ENCODE measurements at regions not wholly inside any gene's neighbourhood (a gene's known extent, or its start where the extent isn't known, plus 50 kb on each side); places are given as distances from the start of the nearest gene placed in this dataset.

DNA sequence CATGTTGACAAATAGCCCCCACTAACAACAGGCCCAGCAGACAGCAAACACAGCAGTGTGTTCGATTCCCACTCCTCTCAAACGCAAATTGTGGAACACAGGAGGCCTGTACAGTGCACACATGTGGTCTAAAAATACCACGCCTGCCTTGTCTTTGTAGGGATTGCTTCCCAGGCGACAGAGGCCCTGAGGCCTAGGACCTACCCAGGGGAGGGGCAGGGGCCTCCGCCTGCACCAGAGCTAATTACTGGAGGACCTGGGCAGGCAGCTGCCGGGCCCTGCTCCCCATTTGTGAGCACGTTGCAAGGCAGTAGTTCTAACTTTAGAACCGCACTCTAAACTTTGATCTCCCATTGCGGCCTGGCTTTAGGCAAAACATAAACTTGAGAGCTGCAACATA is 316.0 kb downstream of the TXNL1 start:
- no peaks in the 10 kb centered on the region for H3K36me3 Mint-ChIP-seq
- no peaks in the 10 kb centered on the region for H3K9me3 Mint-ChIP-seq
- DNase-seq (no peak), ATAC-seq (replicated peaks) (no peak)
- H3K27ac Mint-ChIP-seq = no peak overlapping the region
- peaks cover 42 to 64% of the 10 kb centered on the region in 2 donors for H3K4me1 Mint-ChIP-seq
- H3K4me3 Mint-ChIP-seq = no peak overlapping the region
- H3K27me3 Mint-ChIP-seq = no peaks in the 10 kb centered on the region

DNA sequence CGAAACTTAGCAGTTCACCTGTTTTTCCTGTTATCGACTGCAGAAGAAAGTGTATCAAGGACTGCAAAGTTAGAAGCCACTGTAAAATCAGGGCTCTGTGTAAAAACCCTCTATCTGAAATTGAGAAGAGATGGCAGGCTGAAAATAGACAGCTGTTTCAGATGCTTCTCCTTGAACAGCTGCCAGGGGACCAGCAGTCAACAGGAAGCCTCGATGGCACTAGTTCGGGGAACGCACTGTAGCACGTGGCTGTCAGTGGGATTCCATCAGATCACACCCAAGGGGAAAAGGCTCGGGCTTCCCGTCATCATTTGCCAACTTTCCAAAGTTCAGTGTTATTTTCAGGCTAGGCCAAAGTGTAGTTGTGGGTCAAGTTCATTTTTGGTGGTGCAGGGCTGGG is 316.9 kb downstream of the TXNL1 start:
- no peak for DNase-seq
- Mint-ChIP-seq H3K36me3 (no peaks in the 10 kb centered on the region), H3K4me3 (no peak overlapping the region), H3K27me3 (no peaks in the 10 kb centered on the region), H3K4me1 (peaks cover 43 to 66% of the 10 kb centered on the region in 2 donors), H3K9me3 (no peaks in the 10 kb centered on the region), H3K27ac (peak overlapping the region; percentile 43)
- peak; percentile 22 to 27 for ATAC-seq (replicated peaks)

DNA sequence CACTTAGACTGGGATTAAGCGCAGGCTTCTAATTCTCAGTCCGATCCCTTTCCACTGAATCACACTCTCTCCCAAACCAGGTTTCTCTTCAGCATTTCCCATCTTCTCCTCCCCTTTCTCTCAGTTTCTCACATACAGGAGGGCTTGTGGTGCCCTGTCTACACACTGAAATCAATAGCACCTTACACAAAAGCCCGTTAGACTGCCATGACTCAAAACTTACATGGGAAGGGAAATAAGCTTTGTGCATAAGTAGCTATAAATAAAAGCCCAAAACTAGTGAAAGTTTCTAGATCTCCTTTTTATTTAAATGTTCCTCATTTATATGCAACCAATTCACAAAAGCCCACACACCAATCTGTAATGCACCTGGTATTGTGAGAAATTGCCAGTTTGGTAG is 318.4 kb downstream of the TXNL1 start:
- H3K4me1 Mint-ChIP-seq = peaks cover 43 to 70% of the 10 kb centered on the region in 2 donors

DNA sequence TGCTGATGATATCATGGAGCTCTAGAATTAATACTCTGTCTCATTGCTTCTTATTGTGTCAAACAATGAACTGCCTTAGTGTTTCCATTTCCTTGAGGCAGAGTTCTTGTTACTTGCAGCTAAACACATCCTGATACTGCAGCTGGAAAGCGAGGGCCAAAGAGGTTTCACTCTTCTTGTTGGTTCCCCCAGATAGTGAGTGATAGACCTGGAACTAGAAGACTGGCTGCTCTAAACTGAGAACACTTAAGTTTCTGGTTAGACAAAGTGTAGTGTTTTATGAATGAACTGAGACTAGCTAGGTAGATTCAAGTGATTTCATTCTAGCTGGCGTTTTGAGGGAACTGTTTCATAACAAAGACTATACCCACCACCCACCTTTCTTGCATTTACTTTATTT is 321.7 kb downstream of the TXNL1 start:
- Mint-ChIP-seq H3K27me3 (no peaks in the 10 kb centered on the region), H3K27ac (no peak overlapping the region), H3K9me3 (no peaks in the 10 kb centered on the region), H3K4me3 (no peak overlapping the region), H3K4me1 (peaks cover 45 to 80% of the 10 kb centered on the region in 2 donors), H3K36me3 (no peaks in the 10 kb centered on the region)
- DNase-seq (no peak), ATAC-seq (replicated peaks) (no peak)

More for the DNA sequence above, 318.4 kb downstream of the TXNL1 start:
- no peak for DNase-seq
- H3K27ac Mint-ChIP-seq = peak overlapping the region; percentile 43
- H3K4me3 Mint-ChIP-seq = peak overlapping the region; percentile 17 to 29
- H3K9me3 Mint-ChIP-seq = no peaks in the 10 kb centered on the region
- H3K27me3 Mint-ChIP-seq = no peaks in the 10 kb centered on the region
- no peaks in the 10 kb centered on the region for H3K36me3 Mint-ChIP-seq
- ATAC-seq (replicated peaks) = peak; percentile 85 to 90

DNA sequence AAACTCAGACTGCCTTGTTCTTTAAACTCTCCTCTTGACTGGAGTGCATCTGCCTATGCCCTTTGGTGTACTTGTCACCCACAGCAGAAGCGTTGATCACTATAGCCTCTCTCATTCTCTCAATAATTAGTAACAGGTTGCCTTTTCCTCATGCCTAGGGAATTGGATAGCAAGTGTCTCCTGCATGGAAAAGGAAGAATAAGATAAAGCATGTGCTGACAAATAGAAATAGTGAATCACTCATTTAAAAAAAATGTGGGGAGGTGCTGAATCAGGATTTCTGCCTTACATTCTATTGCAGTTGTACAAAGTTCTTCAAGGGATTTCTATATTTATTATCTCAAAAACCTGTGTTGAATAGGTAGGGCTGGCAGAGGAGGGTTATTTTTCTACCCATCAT is 323.0 kb downstream of the TXNL1 start:
- ATAC-seq (replicated peaks) (no peak), DNase-seq (no peak)
- no peaks in the 10 kb centered on the region for H3K27me3 Mint-ChIP-seq
- peaks cover 33 to 67% of the 10 kb centered on the region in 2 donors for H3K4me1 Mint-ChIP-seq
- no peak overlapping the region for H3K27ac Mint-ChIP-seq
- H3K36me3 Mint-ChIP-seq = no peaks in the 10 kb centered on the region
- H3K9me3 Mint-ChIP-seq = peaks cover 0 to 3% of the 10 kb centered on the region in 2 donors
- no peak overlapping the region for H3K4me3 Mint-ChIP-seq

DNA sequence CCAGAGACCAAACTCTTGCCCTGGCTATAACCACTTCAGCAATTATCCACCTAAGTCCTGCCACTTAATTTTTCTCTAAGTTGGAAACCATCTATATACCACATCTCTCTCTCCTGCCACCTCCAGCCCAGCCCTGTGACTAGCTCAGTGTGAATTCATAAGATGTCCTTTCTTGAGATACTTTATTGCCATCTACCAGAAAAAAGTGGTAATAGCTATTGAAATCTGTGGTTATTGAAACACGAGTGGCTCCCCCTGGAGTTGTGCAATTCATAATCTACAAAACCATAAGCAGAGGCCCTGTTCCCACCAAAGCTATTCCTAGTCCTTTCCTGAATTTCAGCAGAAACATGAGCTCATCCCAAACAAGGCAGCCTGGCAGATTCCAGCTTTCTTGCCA is 324.0 kb downstream of the TXNL1 start:
- peaks cover 26 to 63% of the 10 kb centered on the region in 2 donors for H3K4me1 Mint-ChIP-seq
- H3K4me3 Mint-ChIP-seq = no peak overlapping the region
- no peak overlapping the region for H3K27ac Mint-ChIP-seq
- no peak for DNase-seq
- H3K27me3 Mint-ChIP-seq = no peaks in the 10 kb centered on the region
- H3K9me3 Mint-ChIP-seq = peaks cover 0 to 3% of the 10 kb centered on the region in 2 donors
- H3K36me3 Mint-ChIP-seq = no peaks in the 10 kb centered on the region
- ATAC-seq (replicated peaks) = peak; percentile 77 to 83

DNA sequence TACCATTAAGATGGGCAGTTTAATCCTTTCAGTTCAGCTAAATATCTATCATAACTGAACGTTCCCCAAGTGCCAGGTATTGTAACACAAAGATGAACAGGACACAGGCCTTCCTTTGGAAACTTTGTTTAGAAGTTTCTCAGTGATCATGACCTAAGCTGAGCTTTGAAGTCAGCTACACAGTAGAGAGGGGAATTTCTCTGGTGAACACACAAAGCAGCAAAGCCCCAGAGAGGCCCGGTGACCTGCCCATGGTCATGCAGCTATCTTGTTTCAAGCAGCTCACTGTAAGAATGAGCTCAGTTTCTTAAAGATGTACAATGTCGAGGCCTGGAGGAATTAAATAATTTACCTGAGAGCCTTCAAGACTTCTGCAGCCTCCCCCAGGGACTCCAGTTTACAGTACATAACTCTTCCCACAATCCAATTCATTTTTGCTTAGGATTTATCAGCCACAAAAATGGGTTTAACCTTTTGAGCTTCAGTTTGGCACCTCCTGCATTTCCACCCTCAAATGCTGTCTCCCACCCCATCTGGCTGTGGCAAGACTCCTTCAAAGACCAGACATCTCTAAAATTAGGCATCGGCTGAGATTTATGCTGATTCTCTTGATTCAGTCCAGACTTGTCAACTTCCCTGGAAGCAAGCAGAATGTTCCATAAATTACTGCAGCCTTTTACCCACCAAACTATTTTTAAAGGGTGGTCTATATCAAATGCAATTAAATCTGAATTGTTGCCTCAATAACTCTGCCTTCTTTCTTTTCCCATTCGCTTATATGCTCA is 325.6 kb downstream of the TXNL1 start:
- Mint-ChIP-seq H3K4me1 (peaks cover 27 to 62% of the 10 kb centered on the region in 2 donors), H3K9me3 (peaks cover 0 to 3% of the 10 kb centered on the region in 2 donors), H3K27me3 (no peaks in the 10 kb centered on the region), H3K36me3 (no peaks in the 10 kb centered on the region), H3K27ac (no peak overlapping the region), H3K4me3 (no peak overlapping the region)
- peak; percentile 74 to 81 for ATAC-seq (replicated peaks)
- DNase-seq = no peak

DNA sequence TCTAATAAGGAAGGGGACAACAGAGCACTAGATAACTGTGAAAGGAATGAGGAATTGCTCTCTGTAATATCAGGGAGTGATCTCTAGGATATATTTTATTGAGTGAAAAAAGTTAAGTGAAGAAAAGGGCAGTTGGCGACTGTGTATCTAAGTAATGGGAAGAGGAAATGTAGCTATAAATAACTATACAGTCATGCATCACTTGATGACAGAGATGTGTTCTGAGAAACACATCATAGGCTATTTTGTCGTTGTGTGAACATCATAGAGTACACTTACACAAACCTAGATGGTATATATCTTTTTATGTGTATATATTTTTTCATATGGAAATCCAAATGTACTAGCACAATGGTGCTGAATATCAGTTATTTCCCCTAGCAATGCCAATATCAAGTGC is 329.3 kb downstream of the TXNL1 start:
- Mint-ChIP-seq H3K27ac (peak overlapping the region; percentile 4), H3K4me1 (peaks cover 26 to 58% of the 10 kb centered on the region in 2 donors), H3K9me3 (peaks cover 0 to 3% of the 10 kb centered on the region in 2 donors), H3K27me3 (no peaks in the 10 kb centered on the region), H3K36me3 (no peaks in the 10 kb centered on the region), H3K4me3 (no peak overlapping the region)
- ATAC-seq (replicated peaks) = no peak
- no peak for DNase-seq

DNA sequence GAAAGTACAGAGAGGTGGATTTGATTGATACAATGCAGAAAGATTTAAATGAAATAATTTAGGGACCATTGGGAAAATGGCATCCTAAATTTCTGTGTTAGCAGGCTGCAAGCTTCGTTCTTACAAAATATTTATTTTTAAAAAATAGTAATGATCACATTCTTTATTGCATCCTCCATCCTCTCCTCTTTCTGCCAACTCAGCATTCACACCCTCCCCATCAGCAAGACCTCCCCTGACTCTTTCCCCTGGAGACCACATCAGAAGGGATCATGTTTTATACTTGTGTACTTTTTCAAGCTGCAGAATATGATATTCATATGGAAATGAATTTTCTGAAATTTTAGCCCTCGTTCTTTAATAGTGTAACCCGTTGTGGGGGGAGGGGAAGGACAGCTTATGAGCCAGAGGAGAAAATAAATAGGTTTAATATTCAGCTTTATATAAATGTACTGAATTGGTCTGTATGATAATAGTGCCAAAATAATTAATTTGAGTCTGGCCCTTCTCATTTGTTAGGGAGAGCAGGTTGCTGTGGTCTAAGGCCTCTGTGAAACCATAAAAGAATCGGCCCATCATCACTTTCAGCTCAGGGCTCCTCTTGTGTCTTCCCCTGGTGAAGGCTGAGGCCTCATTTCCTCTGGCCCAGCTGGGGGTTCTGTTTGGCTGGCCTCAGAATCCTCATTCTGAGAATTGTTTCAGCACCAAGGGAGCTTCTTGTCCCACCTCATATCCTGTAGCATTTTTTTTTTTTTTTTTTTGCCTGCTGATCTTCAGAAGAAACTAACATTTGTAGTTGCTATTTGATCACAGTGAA is 330.8 kb downstream of the TXNL1 start:
- no peak overlapping the region for H3K27ac Mint-ChIP-seq
- H3K27me3 Mint-ChIP-seq = no peaks in the 10 kb centered on the region
- H3K36me3 Mint-ChIP-seq = no peaks in the 10 kb centered on the region
- DNase-seq (no peak), ATAC-seq (replicated peaks) (peak in 1 of 2 donors; percentile 63)
- H3K4me3 Mint-ChIP-seq = no peak overlapping the region
- H3K9me3 Mint-ChIP-seq = peaks cover 0 to 3% of the 10 kb centered on the region in 2 donors
- peaks cover 23 to 43% of the 10 kb centered on the region in 2 donors for H3K4me1 Mint-ChIP-seq

DNA sequence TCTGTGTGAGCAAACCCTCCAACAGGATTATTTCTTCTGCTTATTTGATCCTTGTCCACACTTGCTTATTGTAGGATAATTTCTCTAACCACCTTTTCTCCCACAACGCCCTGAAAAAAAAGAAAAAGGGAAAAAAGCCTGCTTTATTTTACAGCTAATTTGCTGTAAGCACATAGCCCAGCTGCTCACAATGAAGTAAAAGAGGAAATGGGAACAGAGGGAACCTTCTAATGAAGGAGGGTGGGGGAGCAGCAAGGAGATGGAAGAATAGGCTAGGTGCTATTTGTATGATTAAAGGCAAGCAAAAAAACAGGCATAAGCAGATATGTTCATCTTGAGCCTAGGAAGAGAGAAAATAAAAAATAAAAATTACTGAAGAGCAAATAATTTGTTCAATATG is 331.6 kb downstream of the TXNL1 start:
- peaks cover 0 to 3% of the 10 kb centered on the region in 2 donors for H3K9me3 Mint-ChIP-seq
- H3K4me3 Mint-ChIP-seq = no peak overlapping the region
- no peaks in the 10 kb centered on the region for H3K36me3 Mint-ChIP-seq
- no peak for ATAC-seq (replicated peaks)
- DNase-seq = no peak
- H3K27ac Mint-ChIP-seq = no peak overlapping the region
- H3K27me3 Mint-ChIP-seq = no peaks in the 10 kb centered on the region
- H3K4me1 Mint-ChIP-seq = peaks cover 22 to 36% of the 10 kb centered on the region in 2 donors

DNA sequence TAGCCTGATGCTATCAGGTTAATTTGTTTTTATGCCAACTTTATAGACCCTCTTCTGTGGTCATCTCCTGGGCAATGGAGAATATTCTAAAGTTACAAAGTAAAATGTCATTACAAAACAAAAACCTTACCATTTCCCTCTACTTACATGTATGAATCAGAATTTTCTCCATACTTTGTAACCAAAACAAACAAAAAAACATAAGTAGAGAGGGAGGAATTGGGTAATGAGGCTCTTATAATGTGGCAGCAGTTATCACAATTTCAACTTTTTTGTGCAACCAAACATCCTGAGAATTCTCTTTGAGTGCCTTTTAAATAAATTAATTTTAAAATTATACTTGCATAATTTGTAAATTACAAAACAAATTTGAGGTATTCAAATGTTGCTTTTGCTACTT is 332.8 kb downstream of the TXNL1 start:
- no peak for ATAC-seq (replicated peaks)
- no peaks in the 10 kb centered on the region for H3K27me3 Mint-ChIP-seq
- no peak for DNase-seq
- no peak overlapping the region for H3K4me3 Mint-ChIP-seq
- H3K9me3 Mint-ChIP-seq = no peaks in the 10 kb centered on the region
- no peaks in the 10 kb centered on the region for H3K36me3 Mint-ChIP-seq
- H3K27ac Mint-ChIP-seq = no peak overlapping the region
- peaks cover 22 to 36% of the 10 kb centered on the region in 2 donors for H3K4me1 Mint-ChIP-seq

DNA sequence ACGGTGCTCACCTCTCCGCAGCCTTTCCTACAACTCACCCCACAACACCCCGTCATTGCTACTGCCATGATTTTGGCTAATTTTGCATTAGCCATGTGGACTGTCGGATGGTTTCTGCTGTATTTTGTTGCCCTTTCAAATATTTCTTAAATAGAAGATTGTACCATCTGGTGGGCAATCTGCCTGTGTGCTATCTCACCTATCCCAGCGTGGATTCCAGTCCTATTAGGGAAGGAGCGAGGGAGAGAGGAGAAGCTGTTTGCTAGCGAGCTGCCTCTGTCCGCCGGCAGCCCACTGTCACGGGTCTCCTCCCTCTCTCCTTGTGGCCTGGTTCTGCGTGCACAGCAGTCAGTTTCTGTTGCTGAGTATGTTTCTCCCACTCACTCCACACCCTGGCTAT is 336.2 kb downstream of the TXNL1 start:
- no peaks in the 10 kb centered on the region for H3K9me3 Mint-ChIP-seq
- H3K4me1 Mint-ChIP-seq = peaks cover 8 to 16% of the 10 kb centered on the region in 2 donors
- H3K4me3 Mint-ChIP-seq = no peak overlapping the region
- ATAC-seq (replicated peaks) (no peak), DNase-seq (no peak)
- no peaks in the 10 kb centered on the region for H3K36me3 Mint-ChIP-seq
- no peaks in the 10 kb centered on the region for H3K27me3 Mint-ChIP-seq
- H3K27ac Mint-ChIP-seq = no peak overlapping the region

DNA sequence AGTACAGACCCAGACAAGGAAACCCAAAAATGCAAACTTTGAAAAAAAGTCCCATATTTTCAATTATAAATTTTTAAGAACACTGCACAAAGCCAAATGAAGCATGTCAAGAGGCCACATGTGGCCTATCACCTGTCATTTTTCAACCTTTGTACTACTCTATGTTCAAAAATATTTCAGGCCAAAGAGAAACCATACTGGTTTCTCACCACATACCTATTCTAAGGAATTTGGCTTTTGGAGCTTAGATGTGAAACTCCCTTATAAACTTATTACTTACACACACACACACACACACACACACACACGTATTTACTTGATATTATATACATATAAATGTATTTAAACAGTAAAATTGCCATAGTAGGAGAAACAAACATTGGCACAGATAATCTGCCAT is 338.7 kb downstream of the TXNL1 start:
- no peak overlapping the region for H3K27ac Mint-ChIP-seq
- no peak for DNase-seq
- H3K27me3 Mint-ChIP-seq = no peaks in the 10 kb centered on the region
- H3K36me3 Mint-ChIP-seq = no peaks in the 10 kb centered on the region
- H3K4me3 Mint-ChIP-seq = no peak overlapping the region
- no peaks in the 10 kb centered on the region for H3K9me3 Mint-ChIP-seq
- ATAC-seq (replicated peaks) = peak; percentile 42 to 46
- H3K4me1 Mint-ChIP-seq = peaks cover 11 to 19% of the 10 kb centered on the region in 2 donors

DNA sequence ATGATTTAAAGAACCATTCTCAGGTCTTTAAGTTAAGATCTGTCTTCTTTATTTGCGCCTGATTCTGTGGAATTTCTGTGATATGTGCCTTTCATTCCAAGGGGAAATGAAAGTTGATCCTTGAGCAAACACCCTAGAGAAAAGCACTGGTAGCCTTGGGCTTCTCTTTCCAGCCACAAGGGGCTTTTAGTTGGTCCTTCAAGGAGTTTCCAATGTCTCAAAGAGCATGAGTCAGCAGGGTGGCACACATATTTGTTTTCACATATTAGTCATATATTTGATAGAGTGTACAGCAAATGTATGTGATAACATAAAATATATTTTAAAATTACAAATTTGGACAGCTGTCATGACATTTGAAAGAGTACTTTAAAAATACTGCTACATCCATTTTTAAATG is 339.5 kb downstream of the TXNL1 start:
- no peak for DNase-seq
- Mint-ChIP-seq H3K27me3 (no peaks in the 10 kb centered on the region), H3K36me3 (no peaks in the 10 kb centered on the region), H3K9me3 (no peaks in the 10 kb centered on the region), H3K27ac (no peak overlapping the region), H3K4me1 (peaks cover 19 to 24% of the 10 kb centered on the region in 2 donors), H3K4me3 (no peak overlapping the region)
- ATAC-seq (replicated peaks) = peak; percentile 71 to 72

DNA sequence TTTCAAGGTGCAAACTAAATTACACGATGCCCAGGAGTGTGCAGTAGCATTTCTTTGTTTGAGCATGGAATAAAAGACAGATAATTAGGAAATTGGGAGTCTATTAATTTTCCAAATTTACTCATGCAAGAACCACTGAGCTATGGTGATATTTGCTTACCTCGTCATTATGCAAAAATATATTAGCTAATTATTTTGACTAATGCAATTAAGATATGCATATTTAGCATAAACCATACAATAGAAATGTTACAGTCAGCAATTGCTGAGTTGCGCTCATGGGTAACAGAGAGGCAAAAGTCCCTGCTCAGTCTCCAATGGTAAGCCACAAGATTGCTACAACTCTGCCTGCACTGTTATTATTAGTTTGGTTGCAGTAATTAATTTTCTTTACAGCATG is 342.0 kb downstream of the TXNL1 start:
- no peaks in the 10 kb centered on the region for H3K36me3 Mint-ChIP-seq
- ATAC-seq (replicated peaks) (no peak), DNase-seq (no peak)
- peaks cover 19 to 23% of the 10 kb centered on the region in 2 donors for H3K4me1 Mint-ChIP-seq
- H3K9me3 Mint-ChIP-seq = peaks cover 0 to 2% of the 10 kb centered on the region in 2 donors
- H3K27me3 Mint-ChIP-seq = no peaks in the 10 kb centered on the region
- H3K27ac Mint-ChIP-seq = no peak overlapping the region
- H3K4me3 Mint-ChIP-seq = no peak overlapping the region

Data from stimulated activated naive B cell treated with anti-CD40 and anti-IgM and Interleukin-4, amounts not matched to agents 10 μg/mL and 1 μg/mL and 100 μg/mL, for 72 hours (primary cell).